Neural cell (in vitro differentiated cells): ENCODE measurements at regions not wholly inside any gene's neighbourhood (a gene's known extent, or its start where the extent isn't known, plus 50 kb on each side); places are given as distances from the start of the nearest gene placed in this dataset.

Source experiments
- H2AFZ ChIP-seq: fragments of 200-600, 300-800 bp; sonication (generic), shearing (Covaris generic); 2 replicates; pipeline ENCODE4 v1.6.0; 2014; ENCODE audit warnings: low read depth, mild to moderate bottlenecking, antibody characterized with exemption, low read length, moderate library complexity
- H3F3A ChIP-seq: fragments of 200-600 bp; shearing (Covaris generic); 2 replicates; pipeline ENCODE4 v1.6.1; 2016; ENCODE audit warnings: mild to moderate bottlenecking, moderate library complexity, mixed read lengths, antibody characterized with exemption, low read length; ENCODE audit not compliant: insufficient read depth, poor library complexity, severe bottlenecking
- H3K27ac ChIP-seq: fragments of 200-600, 300-800 bp; sonication (generic), shearing (Covaris generic); 2 replicates; pipeline ENCODE4 v1.5.1; 2014; ENCODE audit warnings: mild to moderate bottlenecking, low read length, moderate library complexity
- H3K27me3 ChIP-seq: fragments of 300-800, 200-600 bp; sonication (generic), shearing (Covaris generic); 2 replicates; pipeline ENCODE4 v1.6.0; 2014; ENCODE audit warnings: mild to moderate bottlenecking, low read depth, low read length, moderate library complexity; ENCODE audit not compliant: insufficient read depth
- H3K36me3 ChIP-seq: fragments of 300-800, 200-600 bp; sonication (generic), shearing (Covaris generic); 2 replicates; pipeline ENCODE4 v1.5.1; 2014; ENCODE audit warnings: mild to moderate bottlenecking, antibody characterized with exemption, low read length, moderate library complexity; ENCODE audit not compliant: insufficient read depth
- H3K4me2 ChIP-seq: fragments of 300-800, 200-600 bp; sonication (generic), shearing (Covaris generic); 2 replicates; pipeline ENCODE4 v1.6.0; 2014; ENCODE audit warnings: mild to moderate bottlenecking, low read length
- H3K4me3 ChIP-seq: fragments of 300-800, 200-600 bp; sonication (generic), shearing (Covaris generic); 2 replicates; pipeline ENCODE4 v1.5.1; 2014; ENCODE audit warnings: mild to moderate bottlenecking, low read length, moderate library complexity
- H3K79me2 ChIP-seq: fragments of 200-600 bp; shearing (Covaris generic); replicated peaks from 2 replicates; pipeline ENCODE4 v1.6.0; 2014; ENCODE audit warnings: mild to moderate bottlenecking, low read length, moderate library complexity; ENCODE audit not compliant: insufficient read depth
- H3K9ac ChIP-seq: fragments of 300-800, 200-600 bp; sonication (generic), shearing (Covaris generic); 2 replicates; pipeline ENCODE4 v1.6.1; 2016; ENCODE audit warnings: mild to moderate bottlenecking, low read length, mixed read lengths
- H3K9me2 ChIP-seq: fragments of 200-600 bp; shearing (Covaris generic); 2 replicates; pipeline ENCODE4 v1.6.1; 2016; ENCODE audit warnings: mild to moderate bottlenecking, low read length, mixed read lengths; ENCODE audit not compliant: insufficient read depth
- H3K9me3 ChIP-seq: fragments of 200-600, 300-800 bp; sonication (generic), shearing (Covaris generic); 2 replicates; pipeline ENCODE4 v1.6.1; 2016; ENCODE audit warnings: mild to moderate bottlenecking, mixed run types, low read length, moderate library complexity, mixed read lengths
- H4K20me1 ChIP-seq: fragments of 200-600 bp; shearing (Covaris generic); 2 replicates; pipeline ENCODE4 v1.6.1; 2016; ENCODE audit warnings: mild to moderate bottlenecking, mixed run types; ENCODE audit not compliant: insufficient read depth
- EP300 ChIP-seq: fragments of 450-650 bp; conservative IDR thresholded peaks from 2 replicates; pipeline ENCODE4 v1.6.1; 2014; ENCODE audit warnings: antibody characterized with exemption, mild to moderate bottlenecking, moderate library complexity; ENCODE audit not compliant: poor library complexity, severe bottlenecking
- EZH2 ChIP-seq: fragments of 200-600, 300-800 bp; shearing (Covaris generic), sonication (generic); IDR thresholded peaks from 2 replicates; pipeline ENCODE4 v1.6.1; 2014; ENCODE audit warnings: antibody characterized with exemption, low read length, borderline replicate concordance, mild to moderate bottlenecking; ENCODE audit not compliant: insufficient read depth, poor library complexity, severe bottlenecking
- MXI1 ChIP-seq: fragments of 450-650 bp; conservative IDR thresholded peaks from 2 replicates; pipeline ENCODE4 v1.6.1; 2014; ENCODE audit warnings: antibody characterized with exemption, mild to moderate bottlenecking; ENCODE audit not compliant: poor library complexity, severe bottlenecking
- POLR2AphosphoS5 ChIP-seq: IDR thresholded peaks from 2 replicates; pipeline ENCODE4 v1.6.1; 2012
- RAD21 ChIP-seq: fragments of 450-650 bp; conservative IDR thresholded peaks from 2 replicates; pipeline ENCODE4 v1.6.1; 2014; ENCODE audit warnings: antibody characterized with exemption, mild to moderate bottlenecking, moderate library complexity
- SMC3 ChIP-seq: fragments of 450-650 bp; conservative IDR thresholded peaks from 2 replicates; pipeline ENCODE4 v1.6.1; 2014; ENCODE audit warnings: antibody characterized with exemption, mild to moderate bottlenecking, moderate library complexity; ENCODE audit not compliant: poor library complexity
- TAF1 ChIP-seq: IDR thresholded peaks from 2 replicates; pipeline ENCODE4 v1.6.1; 2012; ENCODE audit warnings: low read depth
- TF ChIP-seq, protein P1 (sequence below): fragments of 450-650 bp; IDR thresholded peaks from 2 replicates; pipeline ENCODE4 v1.5.1; 2014; ENCODE audit warnings: antibody characterized with exemption, mild to moderate bottlenecking, moderate library complexity; ENCODE audit not compliant: poor library complexity, severe bottlenecking
- TF ChIP-seq, protein P2 (sequence below): IDR thresholded peaks from 2 replicates; pipeline ENCODE4 v1.6.1; 2012; ENCODE audit warnings: borderline replicate concordance

DNA sequence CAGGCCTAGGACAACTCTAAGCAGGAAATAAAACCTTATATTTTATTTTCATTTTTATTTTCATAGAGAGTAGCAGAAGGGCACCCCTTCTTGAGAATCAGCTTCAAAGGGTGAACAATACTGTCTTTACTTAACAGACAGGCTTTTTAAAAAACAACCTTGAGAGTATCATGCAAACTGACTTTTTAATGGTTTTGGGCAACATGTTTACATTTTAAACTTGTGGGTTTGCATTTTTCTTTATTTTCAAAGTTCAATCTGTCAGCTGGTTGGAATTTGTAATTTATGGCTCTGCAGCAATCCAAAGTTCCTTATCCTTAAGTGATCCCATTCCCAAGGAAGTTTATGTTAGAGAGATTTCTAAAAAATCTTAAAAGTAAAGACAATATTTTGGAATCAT lies 392.3 kb upstream of the ADAMTS5 start:
- H3K27me3 ChIP-seq, result no peaks in the 10 kb centered on the region
- H3K36me3 ChIP-seq, result no peaks in the 10 kb centered on the region
- no peaks in the 10 kb centered on the region for H3K9me2 ChIP-seq
- H3K4me3 ChIP-seq, result no peak overlapping the region
- no peaks in the 10 kb centered on the region for H3K9me3 ChIP-seq
- H3K79me2 ChIP-seq, result no peaks in the 10 kb centered on the region
- no peaks in the 10 kb centered on the region for H4K20me1 ChIP-seq
- no peak overlapping the region for H2AFZ ChIP-seq
- no peak overlapping the region for H3K9ac ChIP-seq
- H3F3A ChIP-seq, result no peaks in the 10 kb centered on the region
- H3K27ac ChIP-seq, result no peak overlapping the region
- H3K4me2 ChIP-seq, result no peak overlapping the region
- TF ChIP-seq, protein P1, sequence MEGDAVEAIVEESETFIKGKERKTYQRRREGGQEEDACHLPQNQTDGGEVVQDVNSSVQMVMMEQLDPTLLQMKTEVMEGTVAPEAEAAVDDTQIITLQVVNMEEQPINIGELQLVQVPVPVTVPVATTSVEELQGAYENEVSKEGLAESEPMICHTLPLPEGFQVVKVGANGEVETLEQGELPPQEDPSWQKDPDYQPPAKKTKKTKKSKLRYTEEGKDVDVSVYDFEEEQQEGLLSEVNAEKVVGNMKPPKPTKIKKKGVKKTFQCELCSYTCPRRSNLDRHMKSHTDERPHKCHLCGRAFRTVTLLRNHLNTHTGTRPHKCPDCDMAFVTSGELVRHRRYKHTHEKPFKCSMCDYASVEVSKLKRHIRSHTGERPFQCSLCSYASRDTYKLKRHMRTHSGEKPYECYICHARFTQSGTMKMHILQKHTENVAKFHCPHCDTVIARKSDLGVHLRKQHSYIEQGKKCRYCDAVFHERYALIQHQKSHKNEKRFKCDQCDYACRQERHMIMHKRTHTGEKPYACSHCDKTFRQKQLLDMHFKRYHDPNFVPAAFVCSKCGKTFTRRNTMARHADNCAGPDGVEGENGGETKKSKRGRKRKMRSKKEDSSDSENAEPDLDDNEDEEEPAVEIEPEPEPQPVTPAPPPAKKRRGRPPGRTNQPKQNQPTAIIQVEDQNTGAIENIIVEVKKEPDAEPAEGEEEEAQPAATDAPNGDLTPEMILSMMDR, result no peak
- TF ChIP-seq RAD21 (no peak), EP300 (no peak)

DNA sequence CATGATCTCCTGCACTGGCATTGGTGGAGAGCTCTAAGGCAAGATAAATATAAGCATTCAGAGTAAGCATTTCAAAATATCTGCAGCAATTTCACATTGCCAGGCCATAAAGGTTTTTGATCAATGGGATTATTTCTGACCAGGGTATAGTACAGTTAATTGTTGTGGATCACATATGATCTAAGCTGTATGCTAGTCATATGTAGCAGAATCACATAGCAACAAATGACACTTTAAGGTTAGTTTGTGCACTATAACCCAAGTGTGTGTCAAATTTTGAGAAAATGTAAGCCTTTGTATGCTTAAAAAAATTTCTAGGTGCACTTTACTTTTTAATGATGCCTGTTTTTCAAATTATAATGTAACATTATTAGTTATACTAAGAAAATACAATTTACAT lies 386.0 kb upstream of the ADAMTS5 start:
- no peak overlapping the region for H3K4me3 ChIP-seq
- no peaks in the 10 kb centered on the region for H3K79me2 ChIP-seq
- no peak overlapping the region for H3K27ac ChIP-seq
- H3K4me2 ChIP-seq, result no peak overlapping the region
- H3K9me3 ChIP-seq, result no peaks in the 10 kb centered on the region
- TF ChIP-seq MXI1, result no peak
- no peak for TF ChIP-seq EZH2
- TF ChIP-seq RAD21, result no peak
- no peak for TF ChIP-seq EP300
- no peak for TF ChIP-seq POLR2AphosphoS5
- TF ChIP-seq, protein P1, result no peak
- TF ChIP-seq, protein P2, sequence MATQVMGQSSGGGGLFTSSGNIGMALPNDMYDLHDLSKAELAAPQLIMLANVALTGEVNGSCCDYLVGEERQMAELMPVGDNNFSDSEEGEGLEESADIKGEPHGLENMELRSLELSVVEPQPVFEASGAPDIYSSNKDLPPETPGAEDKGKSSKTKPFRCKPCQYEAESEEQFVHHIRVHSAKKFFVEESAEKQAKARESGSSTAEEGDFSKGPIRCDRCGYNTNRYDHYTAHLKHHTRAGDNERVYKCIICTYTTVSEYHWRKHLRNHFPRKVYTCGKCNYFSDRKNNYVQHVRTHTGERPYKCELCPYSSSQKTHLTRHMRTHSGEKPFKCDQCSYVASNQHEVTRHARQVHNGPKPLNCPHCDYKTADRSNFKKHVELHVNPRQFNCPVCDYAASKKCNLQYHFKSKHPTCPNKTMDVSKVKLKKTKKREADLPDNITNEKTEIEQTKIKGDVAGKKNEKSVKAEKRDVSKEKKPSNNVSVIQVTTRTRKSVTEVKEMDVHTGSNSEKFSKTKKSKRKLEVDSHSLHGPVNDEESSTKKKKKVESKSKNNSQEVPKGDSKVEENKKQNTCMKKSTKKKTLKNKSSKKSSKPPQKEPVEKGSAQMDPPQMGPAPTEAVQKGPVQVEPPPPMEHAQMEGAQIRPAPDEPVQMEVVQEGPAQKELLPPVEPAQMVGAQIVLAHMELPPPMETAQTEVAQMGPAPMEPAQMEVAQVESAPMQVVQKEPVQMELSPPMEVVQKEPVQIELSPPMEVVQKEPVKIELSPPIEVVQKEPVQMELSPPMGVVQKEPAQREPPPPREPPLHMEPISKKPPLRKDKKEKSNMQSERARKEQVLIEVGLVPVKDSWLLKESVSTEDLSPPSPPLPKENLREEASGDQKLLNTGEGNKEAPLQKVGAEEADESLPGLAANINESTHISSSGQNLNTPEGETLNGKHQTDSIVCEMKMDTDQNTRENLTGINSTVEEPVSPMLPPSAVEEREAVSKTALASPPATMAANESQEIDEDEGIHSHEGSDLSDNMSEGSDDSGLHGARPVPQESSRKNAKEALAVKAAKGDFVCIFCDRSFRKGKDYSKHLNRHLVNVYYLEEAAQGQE, result no peak
- TF ChIP-seq SMC3, result no peak
- TF ChIP-seq TAF1, result no peak
- no peaks in the 10 kb centered on the region for H4K20me1 ChIP-seq
- H3K9me2 ChIP-seq, result no peaks in the 10 kb centered on the region
- no peak overlapping the region for H3K9ac ChIP-seq
- H2AFZ ChIP-seq, result no peak overlapping the region
- H3K36me3 ChIP-seq, result no peaks in the 10 kb centered on the region
- H3F3A ChIP-seq, result no peaks in the 10 kb centered on the region
- no peaks in the 10 kb centered on the region for H3K27me3 ChIP-seq
